SK-N-SH treated with all-trans-retinoic acid at 6 μM for 48 hours (cell line): ENCODE measurements at regions not wholly inside any gene's neighbourhood (a gene's known extent, or its start where the extent isn't known, plus 50 kb on each side); places are given as distances from the start of the nearest gene placed in this dataset.

Source experiments
- ATAC-seq: fragments of 200-7000 bp; cut with Tn5 transposase; 3 replicates; pipeline ENCODE4 v1.9.1; 2020; ENCODE audit warnings: mild to moderate bottlenecking, moderate library complexity
- ARNTL ChIP-seq: fragments of 450-650 bp; formaldehyde crosslinking; IDR thresholded peaks from 2 replicates; pipeline ENCODE4 v1.5.0; 2020; ENCODE audit warnings: low read depth, mild to moderate bottlenecking, moderate library complexity, borderline replicate concordance
- BACH2 ChIP-seq: fragments of 250-450 bp; sonication (Bioruptor Pico); IDR thresholded peaks from 2 replicates; pipeline ENCODE4 v1.9.0; 2021; ENCODE audit warnings: mild to moderate bottlenecking, borderline replicate concordance
- CSDC2 ChIP-seq: fragments of 250-450 bp; sonication (Bioruptor Pico); IDR thresholded peaks from 2 replicates; pipeline ENCODE4 v1.5.0; 2020; ENCODE audit warnings: mild to moderate bottlenecking, moderate library complexity
- ESRRG ChIP-seq: fragments of 250-450 bp; sonication (Bioruptor Pico); IDR thresholded peaks from 2 replicates; pipeline ENCODE4 v1.6.1; 2021; ENCODE audit warnings: mild to moderate bottlenecking
- GLIS3 ChIP-seq: fragments of 250-450 bp; sonication (Bioruptor Pico); IDR thresholded peaks from 2 replicates; pipeline ENCODE4 v1.5.0; 2020; ENCODE audit warnings: mild to moderate bottlenecking, moderate library complexity
- ISL1 ChIP-seq: fragments of 250-450 bp; sonication (Bioruptor Pico); IDR thresholded peaks from 2 replicates; pipeline ENCODE4 v2.1.2; 2022; ENCODE audit warnings: mild to moderate bottlenecking, moderate library complexity
- OSR1 ChIP-seq: fragments of 250-450 bp; sonication (Bioruptor Pico); IDR thresholded peaks from 2 replicates; pipeline ENCODE4 v1.8.0; 2022; ENCODE audit warnings: moderate library complexity, mild to moderate bottlenecking, inconsistent platforms
- POU6F1 ChIP-seq: fragments of 250-450 bp; sonication (Bioruptor Pico); IDR thresholded peaks from 2 replicates; pipeline ENCODE4 v1.8.0; 2021; ENCODE audit warnings: low read depth, mild to moderate bottlenecking, moderate library complexity, borderline replicate concordance
- PPARA ChIP-seq: fragments of 250-450 bp; sonication (Bioruptor Pico); IDR thresholded peaks from 2 replicates; pipeline ENCODE4 v1.5.0; 2020; ENCODE audit warnings: mild to moderate bottlenecking, borderline replicate concordance
- RARB ChIP-seq: fragments of 250-450 bp; sonication (Bioruptor Pico); IDR thresholded peaks from 2 replicates; pipeline ENCODE4 v1.8.0; 2021; ENCODE audit warnings: mild to moderate bottlenecking, moderate library complexity
- TCF4 ChIP-seq: fragments of 250-450 bp; sonication (Bioruptor Pico); IDR thresholded peaks from 2 replicates; pipeline ENCODE4 v1.8.0; 2021; ENCODE audit warnings: mild to moderate bottlenecking, moderate library complexity, borderline replicate concordance
- TOX ChIP-seq: fragments of 250-450 bp; sonication (Bioruptor Pico); IDR thresholded peaks from 2 replicates; pipeline ENCODE4 v1.8.0; 2021; ENCODE audit warnings: mild to moderate bottlenecking, moderate library complexity, borderline replicate concordance
- ZC3H10 ChIP-seq: fragments of 250-450 bp; sonication (Bioruptor Pico); IDR thresholded peaks from 2 replicates; pipeline ENCODE4 v1.5.1; 2021; ENCODE audit warnings: mild to moderate bottlenecking, moderate library complexity
- ZFP3 ChIP-seq: fragments of 250-450 bp; sonication (Bioruptor Pico); IDR thresholded peaks from 2 replicates; pipeline ENCODE4 v1.5.0; 2020; ENCODE audit warnings: mild to moderate bottlenecking, moderate library complexity
- ZFP30 ChIP-seq: fragments of 450-650 bp; formaldehyde crosslinking; IDR thresholded peaks from 2 replicates; pipeline ENCODE4 v1.5.0; 2022; ENCODE audit warnings: mild to moderate bottlenecking, moderate library complexity
- ZNF565 ChIP-seq: fragments of 450-650 bp; formaldehyde crosslinking; conservative IDR thresholded peaks from 2 replicates; pipeline ENCODE4 v1.5.0; 2020; ENCODE audit warnings: low read depth, mild to moderate bottlenecking, moderate library complexity
- ZNF70 ChIP-seq: fragments of 450-650 bp; formaldehyde crosslinking; IDR thresholded peaks from 2 replicates; pipeline ENCODE4 v1.5.0; 2020; ENCODE audit warnings: mild to moderate bottlenecking, moderate library complexity
- ZNF8 ChIP-seq: fragments of 450-650 bp; formaldehyde crosslinking; IDR thresholded peaks from 2 replicates; pipeline ENCODE4 v1.5.0; 2020; ENCODE audit warnings: mild to moderate bottlenecking, moderate library complexity
- TF ChIP-seq, protein P1 (sequence below): fragments of 250-450 bp; sonication (Bioruptor Pico); IDR thresholded peaks from 2 replicates; pipeline ENCODE4 v1.5.1; 2020; ENCODE audit warnings: low read depth, mild to moderate bottlenecking, moderate library complexity
- TF ChIP-seq, protein P2 (sequence below): fragments of 250-450 bp; sonication (Bioruptor Pico); IDR thresholded peaks from 2 replicates; pipeline ENCODE4 v1.8.0; 2020; ENCODE audit warnings: mild to moderate bottlenecking, moderate library complexity, borderline replicate concordance

GRCh38 chr2:103123516-103123915 lies 361.7 kb downstream of the TMEM182 start:
- ATAC-seq: no peak
- TF ChIP-seq OSR1 (no peak), ZNF70 (no peak), ZNF8 (CRISPR knock-in tag) (no peak), TOX (no peak), ZNF565 (CRISPR knock-in tag) (no peak), TCF4 (CRISPR knock-in tag) (no peak), ARNTL (CRISPR knock-in tag) (no peak), BACH2 (CRISPR knock-in tag) (no peak), GLIS3 (CRISPR knock-in tag) (no peak), ZFP3 (CRISPR knock-in tag) (no peak), PPARA (CRISPR knock-in tag) (no peak), ESRRG (CRISPR knock-in tag) (no peak), ISL1 (CRISPR knock-in tag) (no peak)
- TF ChIP-seq, protein P1, sequence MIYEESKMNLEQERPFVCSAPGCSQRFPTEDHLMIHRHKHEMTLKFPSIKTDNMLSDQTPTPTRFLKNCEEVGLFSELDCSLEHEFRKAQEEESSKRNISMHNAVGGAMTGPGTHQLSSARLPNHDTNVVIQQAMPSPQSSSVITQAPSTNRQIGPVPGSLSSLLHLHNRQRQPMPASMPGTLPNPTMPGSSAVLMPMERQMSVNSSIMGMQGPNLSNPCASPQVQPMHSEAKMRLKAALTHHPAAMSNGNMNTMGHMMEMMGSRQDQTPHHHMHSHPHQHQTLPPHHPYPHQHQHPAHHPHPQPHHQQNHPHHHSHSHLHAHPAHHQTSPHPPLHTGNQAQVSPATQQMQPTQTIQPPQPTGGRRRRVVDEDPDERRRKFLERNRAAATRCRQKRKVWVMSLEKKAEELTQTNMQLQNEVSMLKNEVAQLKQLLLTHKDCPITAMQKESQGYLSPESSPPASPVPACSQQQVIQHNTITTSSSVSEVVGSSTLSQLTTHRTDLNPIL (CRISPR knock-in tag): no peak

DNA sequence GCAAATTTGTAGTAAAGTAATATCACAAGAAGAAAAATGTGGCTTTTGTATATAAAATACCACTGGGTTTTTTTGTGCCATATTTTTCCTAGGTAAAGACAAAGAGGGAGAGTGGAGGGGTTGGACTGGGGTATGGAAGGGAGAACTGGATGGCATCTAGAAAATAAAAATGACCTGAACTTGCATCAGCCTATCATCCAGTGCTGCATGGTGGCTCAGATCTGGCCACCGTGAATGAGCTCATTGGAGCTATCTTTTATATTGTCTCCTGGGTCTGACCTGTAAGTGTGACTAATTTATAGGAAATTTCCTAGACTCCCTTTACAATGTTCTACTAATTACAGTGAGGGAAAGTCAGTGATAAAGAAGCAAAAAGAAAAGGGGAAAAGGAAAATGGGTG lies 369.0 kb downstream of the TMEM182 start:
- ATAC-seq: no peak

DNA sequence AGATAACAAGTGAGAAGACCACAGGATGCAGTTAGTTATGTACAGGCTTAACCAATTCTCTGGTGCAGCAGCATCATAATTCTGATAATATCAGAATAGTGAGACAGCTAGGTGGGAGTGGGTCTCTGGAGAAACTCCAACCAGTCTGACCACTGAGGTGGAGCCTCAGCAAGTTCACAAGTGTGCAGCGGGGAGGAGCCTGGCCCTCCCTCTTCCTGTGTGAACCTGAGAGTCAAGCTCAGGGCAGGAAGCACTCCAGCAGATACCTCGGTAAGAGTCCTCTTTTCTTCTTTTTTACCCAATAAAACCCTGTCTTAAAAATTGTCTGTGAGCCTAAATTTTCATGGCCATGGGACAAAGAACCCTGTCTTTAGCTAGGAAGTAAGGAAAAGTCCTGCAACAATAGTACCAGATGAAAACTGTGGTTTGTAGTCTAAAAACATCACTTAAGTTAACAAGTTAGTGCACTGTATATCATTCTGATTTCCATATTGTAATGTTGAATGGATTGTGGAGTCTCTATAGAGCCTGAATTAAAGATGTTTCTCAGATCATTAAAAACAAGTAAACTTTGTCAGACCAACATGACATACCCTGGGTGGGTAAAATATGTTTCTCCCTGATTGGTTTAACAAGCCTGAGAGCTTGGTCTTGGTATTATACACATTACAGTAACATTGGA lies 370.8 kb downstream of the TMEM182 start:
- no peak for TF ChIP-seq ZFP3 (CRISPR knock-in tag)
- ATAC-seq: no peak

More for the DNA sequence above, 369.0 kb downstream of the TMEM182 start:
- TF ChIP-seq ESRRG (CRISPR knock-in tag) (no peak), TOX (no peak), GLIS3 (CRISPR knock-in tag) (no peak), ZNF565 (CRISPR knock-in tag) (no peak), ISL1 (CRISPR knock-in tag) (no peak), ZFP3 (CRISPR knock-in tag) (no peak), BACH2 (CRISPR knock-in tag) (no peak), ZFP30 (no peak), ZC3H10 (CRISPR knock-in tag) (no peak), TCF4 (CRISPR knock-in tag) (no peak), OSR1 (no peak), ZNF70 (no peak)
- TF ChIP-seq, protein P2, sequence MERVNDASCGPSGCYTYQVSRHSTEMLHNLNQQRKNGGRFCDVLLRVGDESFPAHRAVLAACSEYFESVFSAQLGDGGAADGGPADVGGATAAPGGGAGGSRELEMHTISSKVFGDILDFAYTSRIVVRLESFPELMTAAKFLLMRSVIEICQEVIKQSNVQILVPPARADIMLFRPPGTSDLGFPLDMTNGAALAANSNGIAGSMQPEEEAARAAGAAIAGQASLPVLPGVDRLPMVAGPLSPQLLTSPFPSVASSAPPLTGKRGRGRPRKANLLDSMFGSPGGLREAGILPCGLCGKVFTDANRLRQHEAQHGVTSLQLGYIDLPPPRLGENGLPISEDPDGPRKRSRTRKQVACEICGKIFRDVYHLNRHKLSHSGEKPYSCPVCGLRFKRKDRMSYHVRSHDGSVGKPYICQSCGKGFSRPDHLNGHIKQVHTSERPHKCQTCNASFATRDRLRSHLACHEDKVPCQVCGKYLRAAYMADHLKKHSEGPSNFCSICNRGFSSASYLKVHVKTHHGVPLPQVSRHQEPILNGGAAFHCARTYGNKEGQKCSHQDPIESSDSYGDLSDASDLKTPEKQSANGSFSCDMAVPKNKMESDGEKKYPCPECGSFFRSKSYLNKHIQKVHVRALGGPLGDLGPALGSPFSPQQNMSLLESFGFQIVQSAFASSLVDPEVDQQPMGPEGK (CRISPR knock-in tag): no peak
- TF ChIP-seq, protein P1 (CRISPR knock-in tag): no peak

DNA sequence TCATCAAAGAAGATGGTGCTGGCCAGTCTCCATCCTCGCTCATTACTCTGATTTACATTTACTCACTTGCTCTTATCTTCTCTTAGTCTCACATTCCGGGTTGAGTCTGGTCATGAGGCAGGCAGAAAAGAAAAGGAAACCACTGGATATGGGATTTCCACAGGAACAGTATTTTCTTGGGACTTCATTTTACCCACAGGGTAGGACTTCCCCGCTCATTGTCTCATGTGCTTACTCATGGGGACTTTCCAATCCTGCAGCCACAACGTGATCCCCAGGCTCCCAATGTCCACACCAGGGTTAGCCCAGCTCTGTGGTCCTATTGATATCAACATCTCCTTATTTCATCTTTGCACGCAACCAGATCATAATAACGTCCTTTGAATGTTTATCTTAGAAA lies 373.8 kb downstream of the TMEM182 start:
- no peak for ATAC-seq

DNA sequence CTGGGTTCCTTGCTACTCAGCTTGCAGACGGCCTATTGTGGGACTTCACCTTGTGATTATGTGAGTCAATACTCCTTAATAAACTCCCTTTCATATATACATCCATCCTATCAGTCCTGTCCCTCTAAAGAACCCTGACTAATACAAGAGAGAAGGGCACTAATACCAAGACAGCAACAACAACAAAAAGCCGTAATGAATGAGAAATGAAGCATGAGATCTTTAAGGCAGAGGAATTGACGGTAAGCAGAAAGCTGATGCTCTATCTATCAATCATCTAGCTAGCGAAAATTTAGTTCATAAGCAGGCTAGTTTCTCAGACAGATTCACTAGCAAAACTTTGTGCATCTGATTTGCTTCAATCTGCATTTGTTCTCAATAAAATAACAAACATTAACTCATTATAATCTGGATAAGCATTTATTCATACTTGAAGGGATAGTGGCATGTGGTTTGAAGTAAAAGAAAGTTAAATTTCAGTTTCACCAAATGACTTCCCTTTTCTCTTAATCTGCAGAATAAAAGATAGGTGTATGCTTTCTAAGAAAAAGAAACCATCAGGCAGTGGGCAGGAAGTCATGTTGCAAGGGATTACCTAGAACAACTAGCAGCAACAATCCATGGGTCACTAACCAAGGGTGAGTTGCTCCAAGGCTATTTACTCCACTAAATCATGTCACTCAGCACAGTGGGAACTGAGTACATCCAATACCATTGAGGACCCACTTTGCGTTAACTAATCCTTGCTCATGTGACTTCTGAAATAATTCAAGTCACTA lies 376.5 kb downstream of the TMEM182 start:
- ATAC-seq: no peak
- no peak for TF ChIP-seq ZNF70
- TF ChIP-seq, protein P1 (CRISPR knock-in tag): no peak
- TF ChIP-seq GLIS3 (CRISPR knock-in tag): no peak
- TF ChIP-seq POU6F1 (CRISPR knock-in tag): no peak
- TF ChIP-seq ZFP3 (CRISPR knock-in tag): no peak
- no peak for TF ChIP-seq ZNF565 (CRISPR knock-in tag)
- no peak for TF ChIP-seq PPARA (CRISPR knock-in tag)
- no peak for TF ChIP-seq BACH2 (CRISPR knock-in tag)
- no peak for TF ChIP-seq ZNF8 (CRISPR knock-in tag)
- TF ChIP-seq TOX: no peak
- TF ChIP-seq RARB: no peak

More for the DNA sequence above, 373.8 kb downstream of the TMEM182 start:
- TF ChIP-seq CSDC2 (CRISPR knock-in tag) (no peak), RARB (no peak)
